Fibroblast of skin of left biceps (primary cell): ENCODE measurements at regions not wholly inside any gene's neighbourhood (a gene's known extent, or its start where the extent isn't known, plus 50 kb on each side); places are given as distances from the start of the nearest gene placed in this dataset.

ENCODE experiments used
- DNase-seq, 2 experiments: peaks; one replicate each; pipeline ENCODE4 v3.0.0-alpha.2; 2013; ENCODE audit warnings: low read depth in 2 of 2

DNA sequence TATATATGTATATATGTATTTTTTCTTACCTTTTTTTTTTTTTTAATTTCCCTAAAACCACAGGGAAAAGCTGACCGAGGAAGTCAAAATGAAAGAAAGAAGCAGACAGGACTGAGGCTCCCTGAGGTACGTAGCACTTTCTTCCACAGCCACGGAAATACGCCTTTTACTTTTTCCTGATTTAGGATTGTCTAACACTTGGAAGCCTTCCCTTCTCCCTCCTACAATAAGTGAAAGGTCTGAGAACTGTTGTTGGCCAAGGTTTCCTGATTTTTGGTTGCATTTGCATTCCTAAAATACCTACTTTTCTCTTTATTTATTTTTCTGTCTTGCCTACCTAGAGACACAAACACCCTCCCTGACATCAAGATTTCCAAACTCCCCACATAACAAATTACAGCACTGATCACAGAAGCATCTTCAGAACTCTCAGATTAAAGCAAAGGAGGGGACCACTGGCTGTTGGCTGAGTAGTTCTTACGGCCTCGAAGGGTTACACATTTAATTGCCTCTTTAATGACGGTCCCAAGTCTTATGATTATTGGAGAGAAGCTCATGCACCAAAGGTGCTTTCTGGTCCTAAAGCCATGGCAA lies 778.5 kb upstream of the FANCL start:
- DNase-seq = no peak

DNA sequence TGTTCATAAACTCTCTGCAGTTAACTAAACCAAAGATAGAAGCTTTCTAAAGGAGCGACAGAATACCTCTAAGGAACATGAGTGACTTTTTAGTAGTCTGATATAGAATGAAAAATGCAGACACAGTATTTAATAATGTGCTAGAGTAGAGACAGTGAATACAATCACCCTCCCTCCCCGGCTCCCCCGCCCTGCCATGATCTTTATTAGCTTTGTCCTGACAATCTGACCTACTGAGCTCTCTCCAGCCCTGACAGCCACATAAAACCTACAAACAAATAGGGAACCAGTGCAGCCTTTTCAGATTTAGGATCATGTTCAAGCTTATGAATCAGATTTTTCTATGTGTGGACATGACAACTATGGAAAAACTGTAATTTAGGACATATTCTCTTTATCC lies 777.6 kb upstream of the FANCL start:
- no peak for DNase-seq

DNA sequence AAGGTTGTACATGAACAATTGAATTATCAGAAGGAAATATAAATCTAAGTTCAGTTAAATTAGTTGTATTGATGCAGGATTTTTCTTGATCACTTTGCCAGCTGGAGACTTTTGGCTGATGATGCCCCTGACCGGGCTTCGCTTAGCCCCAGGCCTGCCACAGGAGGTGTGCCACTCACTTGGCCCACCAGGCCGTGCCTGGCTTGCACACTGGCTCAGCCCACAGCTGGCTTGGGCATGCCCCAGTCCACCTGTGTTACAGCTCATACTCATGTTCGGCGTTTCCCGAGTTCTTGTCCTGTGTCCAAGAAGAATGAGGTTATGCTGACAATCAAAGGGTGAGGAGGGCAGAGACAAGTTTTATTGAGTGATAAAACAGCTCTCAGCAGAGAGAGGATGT lies 773.9 kb upstream of the FANCL start:
- no peak for DNase-seq

- DNase-seq = no peak
These were observed 771.8 kb upstream of the FANCL start for GRCh38 chr2:59012971-59013370.

DNA sequence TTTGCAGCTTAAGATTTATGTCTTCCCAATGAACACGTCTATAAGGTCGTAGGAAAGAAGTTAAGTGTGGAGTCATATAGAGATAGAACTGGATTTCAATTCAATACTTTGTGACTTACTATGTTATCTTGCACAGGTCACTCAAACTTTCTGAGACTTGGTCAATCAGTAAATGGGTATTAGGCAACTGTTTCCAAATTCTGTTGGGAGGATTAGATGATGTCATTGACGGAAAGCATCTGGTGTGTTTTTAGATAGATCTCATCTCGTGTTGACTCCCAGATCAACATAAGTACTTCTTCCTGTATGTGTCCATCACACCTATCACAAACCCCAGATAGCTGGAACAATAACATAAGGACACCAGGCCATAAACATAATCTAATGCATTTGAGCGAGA lies 771.1 kb upstream of the FANCL start:
- DNase-seq = no peak

- DNase-seq = no peak
These were observed 767.8 kb upstream of the FANCL start for GRCh38 chr2:59008950-59009349.

GRCh38 chr2:59005836-59006615 lies 764.9 kb upstream of the FANCL start:
- no peak for DNase-seq

DNA sequence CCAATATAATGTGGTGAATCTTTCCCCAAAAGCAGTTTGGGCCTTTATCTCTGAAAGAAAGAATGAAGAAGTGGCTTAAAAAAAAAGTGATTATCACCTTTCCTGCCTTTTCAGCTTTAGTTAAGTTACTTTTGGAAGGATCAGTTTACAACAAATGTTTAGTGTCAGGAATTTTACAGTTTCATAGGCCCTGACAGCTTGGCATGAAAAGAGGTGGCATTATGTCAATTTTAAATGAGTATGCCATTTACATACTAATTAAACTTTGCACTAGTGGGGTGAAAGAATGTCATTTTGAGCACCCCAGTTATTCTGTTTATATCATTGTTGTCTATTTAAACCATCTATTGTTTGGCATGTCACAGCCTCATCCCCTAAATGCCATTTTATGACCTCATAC lies 763.5 kb upstream of the FANCL start:
- DNase-seq = no peak

- peak in 1 of 2 experiments; percentile 18 for DNase-seq
These were observed 759.7 kb upstream of the FANCL start for GRCh38 chr2:59000796-59001195.

DNA sequence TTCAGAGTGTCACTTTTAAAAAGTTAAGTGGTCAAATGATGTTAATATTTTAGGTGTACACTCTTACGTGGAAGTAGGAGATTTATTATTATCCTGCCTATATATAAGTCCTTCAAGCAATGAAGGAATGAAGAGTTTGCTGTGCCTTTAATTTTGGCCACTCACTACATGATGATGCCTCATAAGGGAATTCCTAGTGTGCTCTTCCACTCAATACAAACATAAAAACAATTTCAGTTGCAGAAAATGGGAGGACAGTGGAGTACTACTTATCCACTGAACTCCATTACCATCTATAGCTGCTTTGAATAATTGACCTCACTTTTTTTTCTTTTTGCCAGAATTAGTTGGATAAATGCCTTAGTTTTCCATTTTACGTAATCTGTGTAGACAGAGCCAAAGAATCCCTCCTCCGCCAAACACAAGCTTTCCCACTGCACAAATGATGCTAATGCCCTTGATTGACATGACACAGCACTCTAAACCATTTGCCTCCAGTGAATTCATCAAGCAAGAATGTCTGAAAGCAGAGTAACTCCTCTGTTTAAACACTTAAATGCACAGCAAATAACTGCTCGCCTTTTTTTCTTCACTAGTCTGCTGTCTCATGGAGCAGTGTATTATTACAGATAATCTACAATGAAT lies 751.1 kb upstream of the FANCL start:
- DNase-seq = peak in 1 of 2 experiments; percentile 22

DNA sequence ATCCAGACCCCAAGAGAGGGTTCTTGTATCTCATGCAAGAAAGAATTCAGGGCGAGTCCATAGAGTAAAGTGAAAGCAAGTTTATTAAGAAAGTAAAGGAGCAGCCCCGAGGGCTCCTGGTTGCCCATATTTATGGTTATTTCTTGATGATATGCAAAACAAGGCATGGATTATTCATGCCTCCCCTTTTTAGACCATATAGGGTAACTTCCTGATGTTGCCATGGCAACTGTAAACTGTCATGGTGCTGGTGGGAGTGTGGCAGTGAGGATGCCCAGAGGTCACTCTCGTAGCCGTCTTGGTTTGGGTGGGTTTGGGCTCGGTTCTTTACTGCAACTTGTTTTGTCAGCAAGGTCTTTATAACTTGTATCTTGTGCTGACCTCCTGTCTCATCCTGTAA lies 750.2 kb upstream of the FANCL start:
- DNase-seq = no peak

GRCh38 chr2:58985541-58985940 lies 744.4 kb upstream of the FANCL start:
- no peak for DNase-seq

GRCh38 chr2:58984731-58985130 lies 743.6 kb upstream of the FANCL start:
- no peak for DNase-seq

- no peak for DNase-seq
These were observed 742.0 kb upstream of the FANCL start for GRCh38 chr2:58983111-58983510.

- no peak for DNase-seq
These were observed 740.1 kb upstream of the FANCL start for GRCh38 chr2:58981237-58981636.

DNA sequence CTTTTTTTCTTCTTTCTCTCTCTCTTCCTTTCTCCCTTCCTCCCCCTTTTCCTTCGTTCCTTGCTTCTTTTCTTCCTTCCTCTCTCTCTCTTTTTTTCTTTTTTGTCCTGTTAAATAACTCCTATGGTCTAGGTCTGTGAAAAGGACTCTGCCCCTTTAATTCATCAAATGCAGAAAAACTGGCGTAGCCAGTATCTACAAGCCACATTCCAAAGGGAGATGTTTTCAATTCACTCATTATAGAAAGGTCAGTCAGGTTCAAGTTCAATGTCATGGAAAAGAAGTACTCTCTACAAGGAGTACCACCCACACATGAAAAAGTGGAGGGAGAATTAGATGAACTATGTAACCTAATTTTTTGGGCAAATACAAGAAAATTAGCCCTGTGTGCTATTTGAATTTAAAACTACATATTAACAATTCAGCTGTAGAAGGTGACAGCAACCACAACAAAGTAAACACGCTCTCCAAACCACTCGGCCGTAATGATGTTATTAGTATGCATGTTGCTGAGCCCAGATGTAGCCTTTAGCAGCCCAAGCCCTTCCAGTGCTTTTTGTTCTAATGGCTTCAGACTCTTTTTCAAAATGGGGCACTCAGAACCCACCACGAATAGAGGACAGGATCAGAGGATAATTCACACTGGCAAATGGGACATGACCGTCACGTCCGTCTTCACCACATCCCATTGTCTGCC lies 735.4 kb upstream of the FANCL start:
- no peak for DNase-seq

DNA sequence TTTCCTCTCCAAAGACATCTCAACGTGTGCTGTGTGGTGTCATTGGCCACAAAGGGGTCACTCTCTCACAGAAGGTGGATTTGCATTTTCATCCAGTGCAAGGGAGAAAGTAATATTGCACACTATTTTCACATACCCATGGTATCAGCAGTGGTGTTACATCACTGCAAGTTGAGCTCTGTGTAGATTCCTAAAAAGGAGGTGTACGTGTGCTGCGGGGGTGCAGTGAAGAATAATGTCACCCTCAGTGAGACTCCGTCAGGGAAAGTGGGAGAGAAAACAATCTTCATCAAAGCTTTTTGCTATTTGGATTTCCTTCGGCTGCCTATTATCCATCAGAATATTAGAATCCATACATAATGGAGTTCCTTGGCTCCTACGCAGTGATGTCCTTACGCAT lies 733.8 kb upstream of the FANCL start:
- DNase-seq = no peak

DNA sequence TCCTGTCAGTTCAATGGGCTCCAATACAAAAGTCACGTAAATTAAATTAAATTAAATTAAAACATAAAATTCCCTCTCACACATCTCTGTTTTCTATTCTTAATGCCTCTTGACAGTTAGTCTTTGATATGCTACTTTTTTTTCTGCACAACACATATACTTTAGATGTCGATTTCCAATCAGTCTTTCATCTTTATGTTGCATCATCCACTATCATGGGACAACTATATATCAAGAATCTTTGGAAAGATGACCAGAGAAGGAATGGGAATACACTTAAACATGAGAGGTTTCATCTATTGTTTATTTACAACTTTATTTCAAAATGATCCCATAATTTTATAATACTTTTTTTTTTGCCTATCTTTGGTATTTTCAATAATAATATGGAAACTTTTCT lies 733.3 kb upstream of the FANCL start:
- no peak for DNase-seq

GRCh38 chr2:58973811-58974281 lies 732.7 kb upstream of the FANCL start:
- DNase-seq = no peak

DNA sequence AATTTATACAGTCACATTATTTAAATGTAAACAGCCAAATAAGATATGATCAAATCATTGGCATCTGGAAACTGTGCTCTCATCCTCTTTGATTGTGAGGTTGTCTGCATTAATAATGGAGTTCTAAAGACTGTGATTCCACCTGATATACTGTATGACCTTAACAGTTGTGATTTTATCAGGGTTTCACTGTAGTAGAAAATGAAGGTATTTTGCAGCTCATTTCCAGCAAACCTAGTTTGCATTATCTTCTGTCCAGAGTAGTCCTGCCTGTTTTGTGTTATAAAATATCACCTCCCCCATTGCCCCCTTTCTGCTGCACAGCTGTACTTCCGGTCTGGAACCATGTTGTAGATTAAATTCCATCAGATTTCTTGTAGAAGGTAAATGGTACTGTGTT lies 731.6 kb upstream of the FANCL start:
- no peak for DNase-seq

GRCh38 chr2:58971511-58972360 lies 730.6 kb upstream of the FANCL start:
- DNase-seq = no peak

DNA sequence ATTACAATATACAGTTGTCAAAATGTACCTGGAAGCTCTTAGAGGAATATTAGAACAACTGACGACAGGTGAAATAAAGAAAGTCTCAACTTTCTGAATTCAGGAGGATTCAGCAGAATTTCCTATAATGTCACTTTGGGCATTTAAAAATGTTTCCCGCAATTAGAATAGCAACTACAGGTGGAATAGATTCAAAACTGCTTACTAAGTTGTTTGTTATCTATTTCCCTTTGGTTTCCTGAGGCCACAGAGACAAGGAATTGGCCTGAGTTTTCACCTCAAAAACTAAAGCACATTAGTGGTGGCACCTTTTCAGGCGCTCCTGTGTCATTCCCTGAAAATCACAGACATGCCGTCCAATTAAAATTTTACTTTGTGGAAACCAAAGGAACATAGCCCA lies 729.2 kb upstream of the FANCL start:
- DNase-seq = no peak
